Esophagus squamous epithelium (tissue), 5 donors: ENCODE measurements at regions not wholly inside any gene's neighbourhood (a gene's known extent, or its start where the extent isn't known, plus 50 kb on each side); places are given as distances from the start of the nearest gene placed in this dataset.

ENCODE experiments used
- DNase-seq: peaks from one replicate; lab custom pipeline; 2025; lab: John Stamatoyannopoulos, UW
- H3K27ac ChIP-seq, 4 donors: fragments of 200-600 bp; sonication (generic); one replicate each; pipeline ENCODE4 v1.5.1; 2016 to 2019; ENCODE audit warnings: mild to moderate bottlenecking in 1 of 4
- H3K27me3 ChIP-seq, 4 donors: fragments of 200-600 bp; sonication (generic); 1 replicate in 3 of 4; 2 replicates in 1 of 4; pipeline versions ENCODE4 v1.5.1 to v1.6.0; 2017 to 2021; ENCODE audit warnings: antibody characterized with exemption in 1 of 4
- H3K36me3 ChIP-seq, 3 donors: fragments of 200-600 bp; sonication (generic); one replicate each; pipeline ENCODE4 v1.5.1; 2016 to 2019
- H3K4me1 ChIP-seq, 3 donors: fragments of 200-600 bp; sonication (generic); one replicate each; pipeline ENCODE4 v1.5.1; 2017 to 2019
- H3K4me3 ChIP-seq, 4 donors: fragments of 200-600 bp; sonication (generic); 1 replicate in 3 of 4; 2 replicates in 1 of 4; pipeline ENCODE4 v1.5.1; 2016 to 2019; ENCODE audit warnings: mild to moderate bottlenecking in 2 of 4, moderate library complexity in 1 of 4
- H3K9me3 ChIP-seq, 3 donors: fragments of 200-600 bp; sonication (generic); one replicate each; pipeline ENCODE4 v1.5.1; 2016 to 2019
- POLR2A ChIP-seq, 4 donors: fragments of 450-650 bp; IDR thresholded peaks; one replicate each; pipeline ENCODE4 v1.6.1; 2017; ENCODE audit warnings: antibody characterized with exemption in 4 of 4, mild to moderate bottlenecking in 4 of 4, moderate library complexity in 3 of 4
- WGBS, 2 donors: methylation state at CpG; one replicate each; pipeline ENCODE4 v1.1.5; 2018; 5-methylcytosine and 5-hydroxymethylcytosine counted together
- intact Hi-C: fragments of 100-400 bp; cut with DNase I; formaldehyde crosslinking; loops from one replicate; pipeline ENCODE4 v1.15.0; 2022
- TF ChIP-seq, protein P1 (sequence below), 6 experiments: fragments of 450-650 bp in 4 of 6; fragments of 200-600 bp in 2 of 6; sonication (generic) in 2 of 6; IDR thresholded peaks; one replicate each; pipeline ENCODE4 v1.5.1; 2016 to 2019; ENCODE audit warnings: antibody characterized with exemption in 6 of 6, mild to moderate bottlenecking in 4 of 6, moderate library complexity in 4 of 6
- donor health status: DM: yes; HTN: yes; CAD: no.

DNA sequence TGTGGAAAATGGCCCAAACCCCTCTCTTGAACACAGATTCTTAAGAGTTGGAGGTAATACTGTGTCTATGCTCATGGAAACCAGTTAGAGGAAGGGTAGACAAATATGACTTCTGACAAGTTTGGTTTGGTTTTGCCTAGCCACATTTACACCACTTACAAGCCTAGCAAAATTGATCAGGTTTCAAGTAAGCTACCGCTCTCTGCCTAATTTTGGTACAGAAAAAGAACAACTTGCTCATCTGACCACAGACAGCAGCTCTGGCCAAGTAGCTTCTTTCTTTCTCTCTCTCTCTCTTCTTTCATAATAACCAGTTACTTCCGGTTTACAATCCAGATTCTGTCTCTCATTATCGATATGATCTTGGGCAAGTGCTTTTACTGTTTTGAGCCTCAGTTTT, 260.0 kb downstream of the GLUD2 start:
- H3K4me3 ChIP-seq: no peak overlapping the region
- 48 to 81% methylated on average over 3 of the region's 3 CpGs for WGBS, 2 donors
- H3K36me3 ChIP-seq: no peaks in the 10 kb centered on the region
- DNase-seq: no peak
- no peak overlapping the region for H3K27ac ChIP-seq
- no peak for TF ChIP-seq POLR2A (IDR thresholded peaks at IDR 0.05)
- H3K4me1 ChIP-seq: no peaks in the 10 kb centered on the region
- H3K27me3 ChIP-seq: no peaks in the 10 kb centered on the region
- no peaks in the 10 kb centered on the region for H3K9me3 ChIP-seq
- intact Hi-C loops: no loop called here

DNA sequence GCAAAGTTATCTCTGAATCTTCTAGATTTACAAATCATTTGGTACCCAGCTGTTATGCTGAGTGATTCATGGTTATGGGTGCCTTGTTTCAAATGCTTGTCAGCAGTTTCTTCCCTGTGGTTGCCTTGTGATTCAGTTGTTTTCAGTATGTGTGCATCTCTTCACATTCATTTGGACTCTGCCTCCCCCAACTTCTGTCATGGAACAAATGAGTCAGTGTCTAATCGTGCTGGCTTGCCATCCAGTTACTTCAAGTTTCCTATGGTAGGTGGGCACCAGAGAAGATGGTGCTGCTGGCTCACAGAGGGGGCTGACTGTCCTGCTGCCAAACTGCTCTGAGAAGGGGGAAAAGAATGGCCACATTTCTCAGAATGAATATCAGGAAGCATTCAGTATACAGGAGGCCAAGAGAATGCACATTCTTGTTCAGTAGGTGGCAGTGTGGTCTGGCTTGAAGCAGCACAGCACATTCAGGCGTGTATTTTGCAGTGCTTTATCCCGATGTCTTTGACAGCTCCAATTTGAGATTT, 260.9 kb downstream of the GLUD2 start:
- WGBS, 2 donors: 4 to 10% methylated on average over 2 to 3 of the region's 3 CpGs

DNA sequence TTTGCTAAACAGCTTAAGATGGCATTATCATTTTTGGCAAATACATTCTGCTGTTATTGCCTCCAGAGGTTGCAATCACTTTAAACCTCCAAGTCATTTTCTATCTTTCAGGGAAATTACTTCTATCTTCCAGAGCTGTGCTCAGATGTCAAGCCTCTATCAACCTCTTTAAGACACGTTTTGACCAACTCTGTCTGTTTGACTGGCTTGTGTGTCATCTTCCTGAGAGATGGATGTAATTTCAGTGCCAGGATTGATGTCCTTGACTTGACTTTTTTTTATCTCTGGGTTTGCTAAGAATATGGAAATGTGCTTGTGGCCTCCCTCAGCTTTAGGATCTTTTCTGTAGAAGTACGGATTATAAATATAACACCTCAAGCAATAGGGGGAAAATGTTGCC, 263.4 kb downstream of the GLUD2 start:
- intact Hi-C loops: no loop called here
- TF ChIP-seq, protein P1, sequence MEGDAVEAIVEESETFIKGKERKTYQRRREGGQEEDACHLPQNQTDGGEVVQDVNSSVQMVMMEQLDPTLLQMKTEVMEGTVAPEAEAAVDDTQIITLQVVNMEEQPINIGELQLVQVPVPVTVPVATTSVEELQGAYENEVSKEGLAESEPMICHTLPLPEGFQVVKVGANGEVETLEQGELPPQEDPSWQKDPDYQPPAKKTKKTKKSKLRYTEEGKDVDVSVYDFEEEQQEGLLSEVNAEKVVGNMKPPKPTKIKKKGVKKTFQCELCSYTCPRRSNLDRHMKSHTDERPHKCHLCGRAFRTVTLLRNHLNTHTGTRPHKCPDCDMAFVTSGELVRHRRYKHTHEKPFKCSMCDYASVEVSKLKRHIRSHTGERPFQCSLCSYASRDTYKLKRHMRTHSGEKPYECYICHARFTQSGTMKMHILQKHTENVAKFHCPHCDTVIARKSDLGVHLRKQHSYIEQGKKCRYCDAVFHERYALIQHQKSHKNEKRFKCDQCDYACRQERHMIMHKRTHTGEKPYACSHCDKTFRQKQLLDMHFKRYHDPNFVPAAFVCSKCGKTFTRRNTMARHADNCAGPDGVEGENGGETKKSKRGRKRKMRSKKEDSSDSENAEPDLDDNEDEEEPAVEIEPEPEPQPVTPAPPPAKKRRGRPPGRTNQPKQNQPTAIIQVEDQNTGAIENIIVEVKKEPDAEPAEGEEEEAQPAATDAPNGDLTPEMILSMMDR (IDR thresholded peaks at IDR 0.05): no peak
- no peak for TF ChIP-seq POLR2A (IDR thresholded peaks at IDR 0.05)
- no peak overlapping the region for H3K27ac ChIP-seq

More for the DNA sequence above, 260.9 kb downstream of the GLUD2 start:
- Histone ChIP-seq H3K9me3 (no peaks in the 10 kb centered on the region), H3K27me3 (no peaks in the 10 kb centered on the region), H3K36me3 (no peaks in the 10 kb centered on the region), H3K4me3 (no peak overlapping the region), H3K27ac (no peak overlapping the region), H3K4me1 (no peaks in the 10 kb centered on the region)
- DNase-seq: no peak
- intact Hi-C loops: no loop called here
- TF ChIP-seq POLR2A (IDR thresholded peaks at IDR 0.05): no peak
- TF ChIP-seq, protein P1 (IDR thresholded peaks at IDR 0.05): peak in 3 of 6 experiments; percentile 8 to 40 (median 20)

DNA sequence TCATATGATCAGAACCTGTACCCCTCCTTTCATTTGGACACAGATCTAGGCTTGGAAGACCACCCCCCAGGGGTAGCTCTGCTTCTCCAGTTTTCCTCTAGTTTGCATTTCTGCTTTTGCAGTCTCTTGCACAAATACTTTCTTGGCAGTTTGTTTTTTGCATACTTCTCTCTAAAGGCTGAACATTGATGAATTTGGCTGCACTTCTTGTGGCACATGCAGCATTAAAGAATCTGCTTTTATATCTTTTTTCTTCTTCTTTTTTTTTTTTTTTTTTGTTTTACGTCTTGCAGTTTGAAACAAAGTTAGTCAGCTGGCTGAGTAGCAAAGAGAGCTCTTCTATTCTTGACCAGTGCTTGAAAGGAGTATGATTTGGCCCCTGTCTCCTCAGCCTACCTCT, 273.0 kb downstream of the GLUD2 start:
- Histone ChIP-seq H3K4me3 (no peak overlapping the region), H3K4me1 (no peaks in the 10 kb centered on the region), H3K27ac (no peak overlapping the region), H3K27me3 (no peaks in the 10 kb centered on the region), H3K36me3 (no peaks in the 10 kb centered on the region), H3K9me3 (no peaks in the 10 kb centered on the region)
- intact Hi-C loops: no loop called here
- TF ChIP-seq, protein P1 (IDR thresholded peaks at IDR 0.05): no peak
- DNase-seq: no peak
- WGBS, 2 donors: 50 to 78% methylated on average over 1 of the region's 1 CpG

More for the DNA sequence above, 263.4 kb downstream of the GLUD2 start:
- 48 to 52% methylated on average over 2 of the region's 2 CpGs for WGBS, 2 donors
- Histone ChIP-seq H3K4me3 (no peak overlapping the region), H3K27me3 (no peaks in the 10 kb centered on the region), H3K9me3 (no peaks in the 10 kb centered on the region), H3K4me1 (no peaks in the 10 kb centered on the region), H3K36me3 (no peaks in the 10 kb centered on the region)
- no peak for DNase-seq

DNA sequence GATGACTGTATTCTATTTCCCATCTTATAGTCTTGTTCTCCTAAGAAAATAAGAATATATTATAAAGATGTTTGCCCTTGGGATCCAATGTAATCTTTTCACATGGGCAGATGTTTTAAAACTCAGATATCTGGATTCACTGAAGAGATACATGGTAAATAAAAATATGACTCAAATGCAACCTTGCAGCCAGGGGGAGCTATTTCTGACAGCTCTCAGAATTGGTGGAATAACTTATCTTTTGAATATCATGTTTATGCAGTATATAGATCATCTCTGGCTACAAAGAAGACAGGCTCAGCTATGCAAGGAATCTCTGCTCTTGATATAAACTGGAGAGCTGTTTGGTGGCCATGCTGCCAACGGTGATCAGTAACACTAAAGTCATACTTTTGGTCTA, 274.7 kb downstream of the GLUD2 start:
- intact Hi-C loops: no loop called here
- Histone ChIP-seq H3K27ac (no peak overlapping the region), H3K27me3 (no peaks in the 10 kb centered on the region), H3K9me3 (no peaks in the 10 kb centered on the region), H3K4me3 (no peak overlapping the region), H3K36me3 (no peaks in the 10 kb centered on the region), H3K4me1 (no peaks in the 10 kb centered on the region)
- TF ChIP-seq, protein P1 (IDR thresholded peaks at IDR 0.05): peak in 1 of 6 experiments; percentile 29
- TF ChIP-seq POLR2A (IDR thresholded peaks at IDR 0.05): no peak
- DNase-seq: no peak
- WGBS, 2 donors: 36 to 100% methylated on average over 1 of the region's 1 CpG

DNA sequence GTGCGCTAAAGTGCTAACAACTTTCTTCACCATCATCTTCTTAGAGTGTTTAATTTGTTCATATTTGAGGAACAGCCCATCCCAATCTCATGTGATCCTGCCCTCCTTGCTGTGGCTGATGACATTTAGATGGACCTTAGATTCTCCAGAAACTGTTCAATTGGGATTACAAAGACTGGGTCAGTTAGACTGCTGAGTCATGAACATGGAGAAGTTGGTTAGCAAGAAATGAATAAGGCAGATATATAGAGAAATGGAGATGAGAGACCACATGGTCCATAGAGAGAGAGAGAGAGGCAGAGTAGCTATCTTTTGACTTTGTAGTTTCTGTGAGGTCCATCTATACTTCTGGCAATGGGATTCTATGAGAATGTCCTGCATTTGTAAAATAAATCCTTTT, 275.9 kb downstream of the GLUD2 start:
- TF ChIP-seq POLR2A (IDR thresholded peaks at IDR 0.05): no peak
- TF ChIP-seq, protein P1 (IDR thresholded peaks at IDR 0.05): no peak
- no peaks in the 10 kb centered on the region for H3K27me3 ChIP-seq
- H3K36me3 ChIP-seq: no peaks in the 10 kb centered on the region
- 100% methylated on average over 1 of the region's 1 CpG for WGBS, 2 donors
- intact Hi-C loops: no loop called here
- H3K4me1 ChIP-seq: no peaks in the 10 kb centered on the region
- H3K27ac ChIP-seq: no peak overlapping the region
- DNase-seq: no peak
- no peaks in the 10 kb centered on the region for H3K9me3 ChIP-seq
- H3K4me3 ChIP-seq: no peak overlapping the region
